Common myeloid progenitor, CD34-positive (primary cell): ENCODE measurements at regions not wholly inside any gene's neighbourhood (a gene's known extent, or its start where the extent isn't known, plus 50 kb on each side); places are given as distances from the start of the nearest gene placed in this dataset.
A peak's percentile ranks its signal among the peaks of the same experiment; 100 is the strongest.

Experiments
- CTCF ChIA-PET: fragments of 350-600 bp; sonication (Branson Sonifier 250); formaldehyde crosslinking; loops from one replicate; lab custom pipeline; 2021; ENCODE audit warnings: antibody characterized with exemption; lab: Charles Lee
- POLR2A ChIA-PET: fragments of 350-600 bp; sonication (Branson Sonifier 250); formaldehyde crosslinking; loops from one replicate; lab custom pipeline; 2021; ENCODE audit warnings: antibody characterized with exemption; lab: Charles Lee
- DNase-seq, 3 donors: peaks; one replicate each; pipeline versions ENCODE4 v3.0.0 to v3.0.0-alpha.2; 2013
- H3K27ac ChIP-seq, 2 experiments: 1 replicate in 1 of 2; 2 replicates in 1 of 2; pipeline ENCODE4 v1.7.0; 2013; ENCODE audit warnings: inconsistent platforms in 2 of 2, low read length in 2 of 2, mild to moderate bottlenecking in 2 of 2, low read depth in 1 of 2, moderate library complexity in 1 of 2; ENCODE audit not compliant: severe bottlenecking in 2 of 2, insufficient read depth in 1 of 2, poor library complexity in 1 of 2
- H3K27me3 ChIP-seq, 5 experiments: replicated peaks in 2 of 5; 1 replicate in 3 of 5; 2 replicates in 2 of 5; pipeline versions ENCODE4 v1.6.1 to v1.7.0; 2013; ENCODE audit warnings: low read length in 4 of 5, mild to moderate bottlenecking in 2 of 5, moderate library complexity in 2 of 5, inconsistent platforms in 1 of 5; ENCODE audit not compliant: insufficient read depth in 5 of 5, control insufficient read depth in 4 of 5
- H3K36me3 ChIP-seq, 4 experiments: 1 replicate in 2 of 4; 2 replicates in 2 of 4; pipeline versions ENCODE4 v1.6.1 to v1.7.0; 2013; ENCODE audit warnings: low read length in 3 of 4, control low read depth in 1 of 4, mild to moderate bottlenecking in 1 of 4; ENCODE audit not compliant: control insufficient read depth in 4 of 4, insufficient read depth in 4 of 4
- H3K4me1 ChIP-seq, 4 experiments: 1 replicate in 3 of 4; 2 replicates in 1 of 4; pipeline versions ENCODE4 v1.6.1 to v1.7.1; 2013; ENCODE audit warnings: low read length in 3 of 4, mild to moderate bottlenecking in 3 of 4, control low read depth in 1 of 4, inconsistent platforms in 1 of 4, moderate library complexity in 1 of 4; ENCODE audit not compliant: control insufficient read depth in 4 of 4, insufficient read depth in 4 of 4; ENCODE audit errors: control extremely low read depth in 1 of 4
- H3K4me3 ChIP-seq, 7 experiments: 1 replicate in 4 of 7; 2 replicates in 3 of 7; pipeline versions ENCODE4 v1.5.1 to v1.7.0; 2013; ENCODE audit warnings: mild to moderate bottlenecking in 7 of 7, low read length in 6 of 7, moderate library complexity in 6 of 7, inconsistent platforms in 2 of 7, low read depth in 2 of 7, control low read depth in 1 of 7; ENCODE audit not compliant: insufficient read depth in 4 of 7, control insufficient read depth in 1 of 7; ENCODE audit errors: extremely low read depth in 1 of 7
- H3K9me3 ChIP-seq, 5 experiments: 1 replicate in 4 of 5; 2 replicates in 1 of 5; pipeline versions ENCODE4 v1.6.1 to v1.7.1; 2013; ENCODE audit warnings: low read length in 4 of 5, mild to moderate bottlenecking in 2 of 5, inconsistent platforms in 1 of 5, low read depth in 1 of 5, moderate library complexity in 1 of 5; ENCODE audit not compliant: control insufficient read depth in 4 of 5, insufficient read depth in 2 of 5; ENCODE audit errors: control extremely low read depth in 1 of 5
- WGBS: methylation state at CpG from one replicate; pipeline ENCODE4 v1.1.5; 2013; ENCODE audit not compliant: insufficient coverage; 5-methylcytosine and 5-hydroxymethylcytosine counted together

GRCh38 chr18:77600674-77601073 lies 351.0 kb downstream of the GALR1 start:
- Histone ChIP-seq H3K4me1 (no peaks in the 10 kb centered on the region), H3K9me3 (no peaks in the 10 kb centered on the region), H3K4me3 (no peak overlapping the region), H3K27ac (no peak overlapping the region), H3K27me3 (peaks cover 0 to 6% (median 0%) of the 10 kb centered on the region in 5 experiments), H3K36me3 (no peaks in the 10 kb centered on the region)
- ChIA-PET CTCF (no interaction called here), POLR2A (no interaction called here)
- DNase-seq = no peak
- WGBS = 100% methylated on average over 1 of the region's 2 CpGs

GRCh38 chr18:77601567-77601966 lies 351.9 kb downstream of the GALR1 start:
- Histone ChIP-seq H3K27me3 (peaks cover 0 to 3% (median 0%) of the 10 kb centered on the region in 5 experiments), H3K27ac (no peak overlapping the region), H3K36me3 (no peaks in the 10 kb centered on the region), H3K4me1 (no peaks in the 10 kb centered on the region), H3K9me3 (no peaks in the 10 kb centered on the region), H3K4me3 (no peak overlapping the region)
- ChIA-PET POLR2A (no interaction called here), CTCF (no interaction called here)
- DNase-seq = no peak
- WGBS = 83% methylated on average over 1 of the region's 2 CpGs

DNA sequence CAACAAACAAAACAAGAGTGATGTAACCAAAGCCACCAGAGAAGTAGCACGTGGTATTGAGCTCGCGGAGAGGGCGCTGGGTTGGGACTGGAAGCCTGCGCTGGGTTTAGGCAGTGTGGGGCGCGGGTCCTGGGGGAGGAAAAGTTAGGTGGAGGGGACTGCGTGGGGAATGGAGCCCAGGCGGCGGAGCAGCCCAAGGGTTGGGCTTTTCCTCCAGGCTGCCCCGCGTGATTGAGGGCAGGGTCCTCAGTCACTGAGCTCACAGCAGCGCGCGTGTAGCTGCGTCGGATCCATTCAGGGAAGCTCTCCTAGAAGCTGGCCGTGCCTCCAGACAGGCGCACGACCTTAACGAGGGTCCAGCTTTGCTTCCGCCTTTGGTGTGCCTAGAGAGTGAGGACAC lies 357.4 kb downstream of the GALR1 start:
- CTCF ChIA-PET = interaction anchor here (1.9 kb wide), 1 partner anchor 10 kb away, joined by 4 read pairs; no protein-coding TSS in a partner anchor
- POLR2A ChIA-PET = no interaction called here
- Histone ChIP-seq H3K27me3 (no peaks in the 10 kb centered on the region), H3K4me3 (no peak overlapping the region), H3K27ac (no peak overlapping the region), H3K9me3 (no peaks in the 10 kb centered on the region), H3K4me1 (no peaks in the 10 kb centered on the region), H3K36me3 (no peaks in the 10 kb centered on the region)
- DNase-seq = no peak
- WGBS = 98% methylated on average over 22 of the region's 22 CpGs

DNA sequence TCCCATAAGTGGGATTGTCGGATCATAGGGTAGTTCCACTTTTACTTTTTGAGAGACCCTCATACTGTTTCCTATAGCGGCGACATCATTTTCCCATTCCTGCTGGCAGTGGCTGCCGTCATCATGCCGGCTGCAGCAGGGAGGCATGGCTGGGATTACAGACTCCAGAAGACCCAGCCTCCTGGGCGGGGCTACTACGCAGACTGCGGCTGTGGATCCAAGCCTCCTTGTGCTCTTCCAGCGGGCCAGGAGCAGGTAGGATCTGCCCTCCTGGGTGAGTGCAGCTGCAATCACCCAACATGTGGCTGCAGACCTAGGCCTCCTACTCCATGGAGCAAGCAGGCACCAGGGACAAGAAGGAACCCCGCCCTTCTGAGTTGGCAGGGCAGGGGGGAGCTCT lies 359.2 kb downstream of the GALR1 start:
- CTCF ChIA-PET = no interaction called here
- 94% methylated on average over 5 of the region's 10 CpGs for WGBS
- no peak overlapping the region for H3K27ac ChIP-seq

DNA sequence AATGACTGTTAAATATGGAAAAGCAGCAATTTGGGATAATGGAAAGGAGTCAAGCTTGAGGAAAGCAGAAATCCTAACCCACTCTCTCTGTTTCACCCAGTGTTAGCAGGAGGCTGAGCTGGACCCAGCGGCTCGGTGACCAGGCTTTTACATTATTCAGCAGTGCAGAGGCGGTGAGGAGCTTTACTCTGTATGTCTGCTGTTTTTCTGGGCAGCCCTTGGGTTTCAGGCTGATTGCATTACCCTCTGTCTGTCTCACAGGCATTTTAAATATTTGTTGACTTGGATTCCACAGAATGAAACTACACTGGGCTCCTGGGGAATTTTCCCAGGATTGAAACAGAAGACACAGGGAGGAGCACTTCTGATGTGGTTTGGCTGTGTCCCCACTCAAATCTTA lies 368.0 kb downstream of the GALR1 start:
- ChIA-PET CTCF (interaction anchor here (1.7 kb wide), 1 partner anchor 11 kb away, joined by 4 read pairs; no protein-coding TSS in a partner anchor), POLR2A (no interaction called here)
- Histone ChIP-seq H3K27me3 (peaks cover 0 to 5% (median 0%) of the 10 kb centered on the region in 5 experiments), H3K9me3 (no peaks in the 10 kb centered on the region), H3K4me1 (no peaks in the 10 kb centered on the region), H3K36me3 (no peaks in the 10 kb centered on the region), H3K27ac (no peak overlapping the region), H3K4me3 (no peak overlapping the region)
- no peak for DNase-seq
- WGBS = 90% methylated on average over 3 of the region's 3 CpGs

More for the DNA sequence above, 359.2 kb downstream of the GALR1 start:
- Histone ChIP-seq H3K9me3 (no peaks in the 10 kb centered on the region), H3K4me3 (no peak overlapping the region), H3K36me3 (no peaks in the 10 kb centered on the region), H3K27me3 (no peaks in the 10 kb centered on the region), H3K4me1 (no peaks in the 10 kb centered on the region)
- POLR2A ChIA-PET = no interaction called here
- DNase-seq = no peak

GRCh38 chr18:77619525-77619924 lies 369.9 kb downstream of the GALR1 start:
- H3K4me3 ChIP-seq = no peak overlapping the region
- no peak for DNase-seq
- no peak overlapping the region for H3K27ac ChIP-seq
- ChIA-PET POLR2A (no interaction called here), CTCF (no interaction called here)
- no peaks in the 10 kb centered on the region for H3K9me3 ChIP-seq
- no peaks in the 10 kb centered on the region for H3K4me1 ChIP-seq
- H3K36me3 ChIP-seq = no peaks in the 10 kb centered on the region
- peaks cover 0 to 5% (median 0%) of the 10 kb centered on the region in 5 experiments for H3K27me3 ChIP-seq

DNA sequence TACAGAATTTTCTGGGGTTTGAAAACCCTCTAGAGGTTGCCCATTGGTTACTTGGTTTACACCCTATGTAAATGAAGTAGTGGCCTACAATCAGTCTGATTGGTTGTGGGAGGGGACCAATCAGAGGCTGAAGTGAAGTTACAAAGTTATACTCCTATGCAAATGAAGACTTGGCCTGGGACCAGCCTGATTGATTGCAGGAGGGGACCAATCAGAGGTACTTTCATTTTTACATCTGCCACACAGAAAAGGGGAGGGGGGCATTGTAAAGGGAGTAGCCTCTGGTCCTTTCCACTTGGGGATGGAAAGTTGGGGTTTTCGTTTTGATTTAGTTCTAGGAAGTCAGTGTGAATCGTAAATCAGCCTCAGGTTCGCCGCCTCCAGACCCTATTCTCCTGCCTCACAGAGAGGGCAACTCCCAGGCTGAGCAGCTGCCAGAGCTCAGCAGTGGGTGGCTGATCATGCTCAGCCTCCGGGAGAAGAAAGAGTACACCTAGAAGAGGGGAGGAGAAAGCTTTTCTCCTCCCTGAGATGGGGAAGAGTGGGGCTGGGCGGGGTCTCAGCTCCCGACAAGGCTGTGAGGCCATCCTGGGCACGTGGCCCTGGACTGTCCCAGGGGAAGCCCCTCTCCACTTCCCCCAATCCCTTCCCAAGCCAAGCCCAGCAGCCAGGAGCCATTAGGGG lies 372.5 kb downstream of the GALR1 start:
- peak in 1 of 3 donors; percentile 29 for DNase-seq
- Histone ChIP-seq H3K36me3 (no peaks in the 10 kb centered on the region), H3K9me3 (no peaks in the 10 kb centered on the region), H3K4me3 (no peak overlapping the region), H3K4me1 (no peaks in the 10 kb centered on the region), H3K27ac (no peak overlapping the region), H3K27me3 (no peaks in the 10 kb centered on the region)
- 100% methylated on average over 4 of the region's 8 CpGs for WGBS
- CTCF ChIA-PET = no interaction called here
- POLR2A ChIA-PET = no interaction called here
